ENCODE measurements at regions not wholly inside any gene's neighbourhood (a gene's known extent, or its start where the extent isn't known, plus 50 kb on each side); places are given as distances from the start of the nearest gene placed in this dataset.

GRCh38 chr5:4868140-4868735 lies 271.9 kb upstream of the ADAMTS16 start:
- no peak for ATAC-seq (ENCODE audit: insufficient number of reproducible peaks, low FRiP score, low read depth)
- Histone ChIP-seq H3K4me1 (ENCODE audit: control insufficient read depth in 1 of 2, low read depth in 2 of 2) (no peaks in the 10 kb centered on the region), H3K9me3 (no peaks in the 10 kb centered on the region), H3K36me3 (no peaks in the 10 kb centered on the region), H3K4me3 (no peak overlapping the region), H3K27ac (no peak overlapping the region), H3K27me3 (replicated peaks; ENCODE audit: insufficient read depth) (no peaks in the 10 kb centered on the region)
- no peak for DNase-seq (ENCODE audit: low spot score)
- peak; percentile 28 for TF ChIP-seq CTCF (IDR thresholded peaks at IDR 0.05)

GRCh38 chr5:4873652-4874051 lies 266.5 kb upstream of the ADAMTS16 start:
- no peak for TF ChIP-seq CTCF (IDR thresholded peaks at IDR 0.05)
- no peaks in the 10 kb centered on the region for H3K36me3 ChIP-seq

GRCh38 chr5:4874097-4874496 lies 266.0 kb upstream of the ADAMTS16 start:
- no peak overlapping the region for H3K4me3 ChIP-seq
- no peak for ATAC-seq (ENCODE audit: insufficient number of reproducible peaks, low FRiP score, low read depth)

More at GRCh38 chr5:4873652-4874051, 266.5 kb upstream of the ADAMTS16 start:
- ATAC-seq (ENCODE audit: insufficient number of reproducible peaks, low FRiP score, low read depth) (no peak), DNase-seq (ENCODE audit: low spot score) (no peak)
- no peaks in the 10 kb centered on the region for H3K27me3 ChIP-seq (replicated peaks; ENCODE audit: insufficient read depth)
- H3K4me3 ChIP-seq, result no peak overlapping the region
- H3K27ac ChIP-seq, result no peak overlapping the region
- H3K9me3 ChIP-seq, result no peaks in the 10 kb centered on the region
- no peaks in the 10 kb centered on the region for H3K4me1 ChIP-seq (ENCODE audit: control insufficient read depth in 1 of 2, low read depth in 2 of 2)

GRCh38 chr5:4875942-4876341 lies 264.2 kb upstream of the ADAMTS16 start:
- Histone ChIP-seq H3K9me3 (no peaks in the 10 kb centered on the region), H3K4me3 (no peak overlapping the region), H3K4me1 (ENCODE audit: control insufficient read depth in 1 of 2, low read depth in 2 of 2) (no peaks in the 10 kb centered on the region), H3K27me3 (replicated peaks; ENCODE audit: insufficient read depth) (no peaks in the 10 kb centered on the region), H3K27ac (no peak overlapping the region), H3K36me3 (no peaks in the 10 kb centered on the region)
- no peak for TF ChIP-seq CTCF (IDR thresholded peaks at IDR 0.05)
- no peak for DNase-seq (ENCODE audit: low spot score)
- no peak for ATAC-seq (ENCODE audit: insufficient number of reproducible peaks, low FRiP score, low read depth)

More at GRCh38 chr5:4874097-4874496, 266.0 kb upstream of the ADAMTS16 start:
- no peaks in the 10 kb centered on the region for H3K4me1 ChIP-seq (ENCODE audit: control insufficient read depth in 1 of 2, low read depth in 2 of 2)
- H3K27me3 ChIP-seq (replicated peaks; ENCODE audit: insufficient read depth), result no peaks in the 10 kb centered on the region
- no peaks in the 10 kb centered on the region for H3K36me3 ChIP-seq
- DNase-seq (ENCODE audit: low spot score), result no peak
- H3K27ac ChIP-seq, result no peak overlapping the region
- no peaks in the 10 kb centered on the region for H3K9me3 ChIP-seq
- no peak for TF ChIP-seq CTCF (IDR thresholded peaks at IDR 0.05)

- Histone ChIP-seq H3K36me3 (no peaks in the 10 kb centered on the region), H3K4me3 (no peak overlapping the region), H3K27ac (no peak overlapping the region), H3K9me3 (no peaks in the 10 kb centered on the region), H3K4me1 (ENCODE audit: control insufficient read depth in 1 of 2, low read depth in 2 of 2) (no peaks in the 10 kb centered on the region), H3K27me3 (replicated peaks; ENCODE audit: insufficient read depth) (no peaks in the 10 kb centered on the region)
- no peak for TF ChIP-seq CTCF (IDR thresholded peaks at IDR 0.05)
- no peak for ATAC-seq (ENCODE audit: insufficient number of reproducible peaks, low FRiP score, low read depth)
- no peak for DNase-seq (ENCODE audit: low spot score)
Observed at GRCh38 chr5:4876804-4877203, 263.3 kb upstream of the ADAMTS16 start.

Data from thoracic aorta (tissue), 2 donors.